ENCODE measurements at regions not wholly inside any gene's neighbourhood (a gene's known extent, or its start where the extent isn't known, plus 50 kb on each side); places are given as distances from the start of the nearest gene placed in this dataset.
"Not testable (repeated sequence)": the region's sequence is repeated elsewhere in the genome, so short reads cannot be mapped to it uniquely, and the experiment has no call there.

- H3K4me1 ChIP-seq (ENCODE audit: control insufficient read depth, insufficient read depth, low read length), result peaks cover 3% of the 10 kb centered on the region
- H3K27ac ChIP-seq (ENCODE audit: low read depth, low read length), result no peak overlapping the region
- no peak overlapping the region for H3K9ac ChIP-seq (ENCODE audit: low read depth, low read length)
- H3K27me3 ChIP-seq (ENCODE audit: control insufficient read depth, insufficient read depth, low read length), result no peaks in the 10 kb centered on the region
- H3K9me3 ChIP-seq (ENCODE audit: control insufficient read depth, insufficient read depth, low read length), result no peaks in the 10 kb centered on the region
- H3K4me3 ChIP-seq (ENCODE audit: low read depth, low read length), result no peak overlapping the region
- no peaks in the 10 kb centered on the region for H3K36me3 ChIP-seq (ENCODE audit: control insufficient read depth, insufficient read depth, low read length)
These were observed 331.1 kb downstream of the TMEM38B start for GRCh38 chr9:106025453-106025852.

- not testable (repeated sequence) for H3K36me3 ChIP-seq (ENCODE audit: control insufficient read depth, insufficient read depth, low read length); H3K9me3 ChIP-seq (ENCODE audit: control insufficient read depth, insufficient read depth, low read length); H3K27ac ChIP-seq (ENCODE audit: low read depth, low read length); H3K9ac ChIP-seq (ENCODE audit: low read depth, low read length); H3K27me3 ChIP-seq (ENCODE audit: control insufficient read depth, insufficient read depth, low read length); H3K4me1 ChIP-seq (ENCODE audit: control insufficient read depth, insufficient read depth, low read length); H3K4me3 ChIP-seq (ENCODE audit: low read depth, low read length)
These were observed 335.8 kb downstream of the TMEM38B start for GRCh38 chr9:106030146-106030545.

- no peak overlapping the region for H3K9ac ChIP-seq (ENCODE audit: low read depth, low read length)
- H3K4me1 ChIP-seq (ENCODE audit: control insufficient read depth, insufficient read depth, low read length), result peaks cover 15% of the 10 kb centered on the region
- no peaks in the 10 kb centered on the region for H3K36me3 ChIP-seq (ENCODE audit: control insufficient read depth, insufficient read depth, low read length)
- H3K27me3 ChIP-seq (ENCODE audit: control insufficient read depth, insufficient read depth, low read length), result no peaks in the 10 kb centered on the region
- no peak overlapping the region for H3K27ac ChIP-seq (ENCODE audit: low read depth, low read length)
- 0 out of 2 replicates have a peak, but pooled peaks cover 3% of the 10 kb centered on the region for H3K9me3 ChIP-seq (ENCODE audit: control insufficient read depth, insufficient read depth, low read length)
- H3K4me3 ChIP-seq (ENCODE audit: low read depth, low read length), result no peak overlapping the region
These were observed 338.6 kb downstream of the TMEM38B start for GRCh38 chr9:106032978-106033377.

GRCh38 chr9:106035806-106036205 is 341.5 kb downstream of the TMEM38B start:
- H3K9me3 ChIP-seq (ENCODE audit: control insufficient read depth, insufficient read depth, low read length), result 0 out of 2 replicates have a peak, but pooled peaks cover 2% of the 10 kb centered on the region
- H3K27ac ChIP-seq (ENCODE audit: low read depth, low read length), result no peak overlapping the region
- H3K27me3 ChIP-seq (ENCODE audit: control insufficient read depth, insufficient read depth, low read length), result no peaks in the 10 kb centered on the region
- no peaks in the 10 kb centered on the region for H3K36me3 ChIP-seq (ENCODE audit: control insufficient read depth, insufficient read depth, low read length)
- no peak overlapping the region for H3K9ac ChIP-seq (ENCODE audit: low read depth, low read length)
- no peak overlapping the region for H3K4me3 ChIP-seq (ENCODE audit: low read depth, low read length)
- peaks cover 26% of the 10 kb centered on the region for H3K4me1 ChIP-seq (ENCODE audit: control insufficient read depth, insufficient read depth, low read length)

- Histone ChIP-seq H3K9me3 (ENCODE audit: control insufficient read depth, insufficient read depth, low read length) (no peaks in the 10 kb centered on the region), H3K27me3 (ENCODE audit: control insufficient read depth, insufficient read depth, low read length) (no peaks in the 10 kb centered on the region), H3K36me3 (ENCODE audit: control insufficient read depth, insufficient read depth, low read length) (no peaks in the 10 kb centered on the region), H3K4me1 (ENCODE audit: control insufficient read depth, insufficient read depth, low read length) (peaks cover 26% of the 10 kb centered on the region), H3K4me3 (ENCODE audit: low read depth, low read length) (peak overlapping the region; percentile 22; the same call in 1 of the 2 replicates), H3K9ac (ENCODE audit: low read depth, low read length) (no peak overlapping the region), H3K27ac (ENCODE audit: low read depth, low read length) (peak overlapping the region; percentile 59)
These were observed 344.1 kb downstream of the TMEM38B start for GRCh38 chr9:106038266-106039001.

GRCh38 chr9:106039151-106039935 is 345.0 kb downstream of the TMEM38B start:
- no peaks in the 10 kb centered on the region for H3K27me3 ChIP-seq (ENCODE audit: control insufficient read depth, insufficient read depth, low read length)
- no peak overlapping the region for H3K27ac ChIP-seq (ENCODE audit: low read depth, low read length)
- H3K4me3 ChIP-seq (ENCODE audit: low read depth, low read length), result no peak overlapping the region
- H3K9me3 ChIP-seq (ENCODE audit: control insufficient read depth, insufficient read depth, low read length), result no peaks in the 10 kb centered on the region
- no peak overlapping the region for H3K9ac ChIP-seq (ENCODE audit: low read depth, low read length)
- peaks cover 26% of the 10 kb centered on the region for H3K4me1 ChIP-seq (ENCODE audit: control insufficient read depth, insufficient read depth, low read length)
- no peaks in the 10 kb centered on the region for H3K36me3 ChIP-seq (ENCODE audit: control insufficient read depth, insufficient read depth, low read length)

GRCh38 chr9:106041920-106042319 is 347.6 kb downstream of the TMEM38B start:
- not testable (repeated sequence) for H3K9me3 ChIP-seq (ENCODE audit: control insufficient read depth, insufficient read depth, low read length); H3K4me3 ChIP-seq (ENCODE audit: low read depth, low read length); H3K9ac ChIP-seq (ENCODE audit: low read depth, low read length); H3K27me3 ChIP-seq (ENCODE audit: control insufficient read depth, insufficient read depth, low read length); H3K27ac ChIP-seq (ENCODE audit: low read depth, low read length); H3K36me3 ChIP-seq (ENCODE audit: control insufficient read depth, insufficient read depth, low read length)
- H3K4me1 ChIP-seq (ENCODE audit: control insufficient read depth, insufficient read depth, low read length), result peaks cover 22% of the 10 kb centered on the region

- H3K9me3 ChIP-seq (ENCODE audit: control insufficient read depth, insufficient read depth, low read length), result no peaks in the 10 kb centered on the region
- H3K27ac ChIP-seq (ENCODE audit: low read depth, low read length), result no peak overlapping the region
- H3K9ac ChIP-seq (ENCODE audit: low read depth, low read length), result no peak overlapping the region
- no peaks in the 10 kb centered on the region for H3K36me3 ChIP-seq (ENCODE audit: control insufficient read depth, insufficient read depth, low read length)
- no peaks in the 10 kb centered on the region for H3K27me3 ChIP-seq (ENCODE audit: control insufficient read depth, insufficient read depth, low read length)
- H3K4me3 ChIP-seq (ENCODE audit: low read depth, low read length), result no peak overlapping the region
- H3K4me1 ChIP-seq (ENCODE audit: control insufficient read depth, insufficient read depth, low read length), result peaks cover 2% of the 10 kb centered on the region; the same call in 1 of the 2 replicates
These were observed 357.2 kb downstream of the TMEM38B start for GRCh38 chr9:106051545-106051944.

- peaks cover 2% of the 10 kb centered on the region; the same call in 1 of the 2 replicates for H3K4me1 ChIP-seq (ENCODE audit: control insufficient read depth, insufficient read depth, low read length)
- H3K27me3 ChIP-seq (ENCODE audit: control insufficient read depth, insufficient read depth, low read length), result no peaks in the 10 kb centered on the region
- H3K27ac ChIP-seq (ENCODE audit: low read depth, low read length), result no peak overlapping the region
- H3K36me3 ChIP-seq (ENCODE audit: control insufficient read depth, insufficient read depth, low read length), result no peaks in the 10 kb centered on the region
- no peak overlapping the region for H3K4me3 ChIP-seq (ENCODE audit: low read depth, low read length)
- H3K9me3 ChIP-seq (ENCODE audit: control insufficient read depth, insufficient read depth, low read length), result no peaks in the 10 kb centered on the region
- no peak overlapping the region for H3K9ac ChIP-seq (ENCODE audit: low read depth, low read length)
These were observed 357.8 kb downstream of the TMEM38B start for GRCh38 chr9:106052166-106052565.

- no peak overlapping the region for H3K4me3 ChIP-seq (ENCODE audit: low read depth, low read length)
- no peaks in the 10 kb centered on the region for H3K36me3 ChIP-seq (ENCODE audit: control insufficient read depth, insufficient read depth, low read length)
- no peak overlapping the region for H3K9ac ChIP-seq (ENCODE audit: low read depth, low read length)
- H3K9me3 ChIP-seq (ENCODE audit: control insufficient read depth, insufficient read depth, low read length), result no peaks in the 10 kb centered on the region
- no peak overlapping the region for H3K27ac ChIP-seq (ENCODE audit: low read depth, low read length)
- peaks cover 2% of the 10 kb centered on the region; the same call in 1 of the 2 replicates for H3K4me1 ChIP-seq (ENCODE audit: control insufficient read depth, insufficient read depth, low read length)
- H3K27me3 ChIP-seq (ENCODE audit: control insufficient read depth, insufficient read depth, low read length), result no peaks in the 10 kb centered on the region
These were observed 358.4 kb downstream of the TMEM38B start for GRCh38 chr9:106052735-106053134.

- Histone ChIP-seq H3K9me3 (ENCODE audit: control insufficient read depth, insufficient read depth, low read length) (no peaks in the 10 kb centered on the region; the same call in 1 of the 2 replicates), H3K27ac (ENCODE audit: low read depth, low read length) (no peak overlapping the region), H3K36me3 (ENCODE audit: control insufficient read depth, insufficient read depth, low read length) (no peaks in the 10 kb centered on the region), H3K27me3 (ENCODE audit: control insufficient read depth, insufficient read depth, low read length) (no peaks in the 10 kb centered on the region), H3K4me3 (ENCODE audit: low read depth, low read length) (no peak overlapping the region), H3K9ac (ENCODE audit: low read depth, low read length) (no peak overlapping the region), H3K4me1 (ENCODE audit: control insufficient read depth, insufficient read depth, low read length) (peaks cover 2% of the 10 kb centered on the region; the same call in 1 of the 2 replicates)
These were observed 362.0 kb downstream of the TMEM38B start for GRCh38 chr9:106056328-106056727.
